Peyer's patch (tissue), 4 donors: ENCODE measurements at regions not wholly inside any gene's neighbourhood (a gene's known extent, or its start where the extent isn't known, plus 50 kb on each side); places are given as distances from the start of the nearest gene placed in this dataset.

Source experiments
- DNase-seq, 3 donors: peaks; one replicate each; pipeline ENCODE4 v3.0.0-alpha.2; 2017 to 2019
- H3K27ac ChIP-seq, 4 donors: fragments of 200-600 bp; sonication (generic); one replicate each; pipeline ENCODE4 v1.5.1; 2016 to 2019
- H3K27me3 ChIP-seq, 2 donors: fragments of 200-600 bp; sonication (generic); one replicate each; pipeline ENCODE4 v1.5.1; 2019
- H3K36me3 ChIP-seq, 3 donors: fragments of 200-600 bp; sonication (generic); one replicate each; pipeline ENCODE4 v1.5.1; 2016 to 2019
- H3K4me1 ChIP-seq, 4 donors: fragments of 200-600 bp; sonication (generic); one replicate each; pipeline ENCODE4 v1.5.1; 2016 to 2019
- H3K4me3 ChIP-seq, 4 donors: fragments of 200-600 bp; sonication (generic); 1 replicate in 3 of 4; 2 replicates in 1 of 4; pipeline ENCODE4 v1.5.1; 2016 to 2019; ENCODE audit warnings: mild to moderate bottlenecking in 1 of 4
- H3K9me3 ChIP-seq, 4 donors: fragments of 200-600 bp; sonication (generic); one replicate each; pipeline ENCODE4 v1.5.1; 2016 to 2019; ENCODE audit warnings: mild to moderate bottlenecking in 1 of 4
- POLR2A ChIP-seq, 2 donors: fragments of 450-650 bp; IDR thresholded peaks; one replicate each; pipeline ENCODE4 v1.5.1; 2017; ENCODE audit warnings: antibody characterized with exemption in 2 of 2, mild to moderate bottlenecking in 2 of 2, moderate library complexity in 2 of 2
- TF ChIP-seq, protein P1 (sequence below), 6 experiments: fragments of 450-650 bp in 4 of 6; fragments of 200-600 bp in 2 of 6; sonication (generic) in 1 of 6; IDR thresholded peaks; one replicate each; pipeline ENCODE4 v1.5.1; 2017 to 2019; ENCODE audit warnings: antibody characterized with exemption in 6 of 6, mild to moderate bottlenecking in 3 of 6, moderate library complexity in 1 of 6

DNA sequence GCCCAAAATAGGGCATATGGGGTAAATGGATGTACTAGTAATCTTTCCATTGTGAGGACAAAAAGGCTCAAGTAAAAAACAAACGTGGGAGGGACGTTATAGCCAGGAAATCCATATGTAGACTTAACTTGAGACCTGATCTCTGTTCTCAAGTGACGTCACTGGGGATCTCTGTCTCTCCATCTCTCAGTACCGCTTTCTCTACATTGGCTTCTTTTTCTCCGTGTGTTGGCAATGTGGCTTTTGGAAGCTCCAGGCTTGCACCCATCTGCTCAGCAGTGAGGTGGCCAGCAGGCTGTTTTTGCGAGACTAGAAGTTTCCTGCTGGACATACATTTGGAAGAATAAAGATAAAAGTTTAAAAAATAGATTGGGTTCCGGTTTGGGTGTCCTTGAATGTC lies 66.0 kb upstream of the NRXN3 start:
- TF ChIP-seq POLR2A (IDR thresholded peaks at IDR 0.05), result no peak
- TF ChIP-seq, protein P1, sequence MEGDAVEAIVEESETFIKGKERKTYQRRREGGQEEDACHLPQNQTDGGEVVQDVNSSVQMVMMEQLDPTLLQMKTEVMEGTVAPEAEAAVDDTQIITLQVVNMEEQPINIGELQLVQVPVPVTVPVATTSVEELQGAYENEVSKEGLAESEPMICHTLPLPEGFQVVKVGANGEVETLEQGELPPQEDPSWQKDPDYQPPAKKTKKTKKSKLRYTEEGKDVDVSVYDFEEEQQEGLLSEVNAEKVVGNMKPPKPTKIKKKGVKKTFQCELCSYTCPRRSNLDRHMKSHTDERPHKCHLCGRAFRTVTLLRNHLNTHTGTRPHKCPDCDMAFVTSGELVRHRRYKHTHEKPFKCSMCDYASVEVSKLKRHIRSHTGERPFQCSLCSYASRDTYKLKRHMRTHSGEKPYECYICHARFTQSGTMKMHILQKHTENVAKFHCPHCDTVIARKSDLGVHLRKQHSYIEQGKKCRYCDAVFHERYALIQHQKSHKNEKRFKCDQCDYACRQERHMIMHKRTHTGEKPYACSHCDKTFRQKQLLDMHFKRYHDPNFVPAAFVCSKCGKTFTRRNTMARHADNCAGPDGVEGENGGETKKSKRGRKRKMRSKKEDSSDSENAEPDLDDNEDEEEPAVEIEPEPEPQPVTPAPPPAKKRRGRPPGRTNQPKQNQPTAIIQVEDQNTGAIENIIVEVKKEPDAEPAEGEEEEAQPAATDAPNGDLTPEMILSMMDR (IDR thresholded peaks at IDR 0.05), result no peak
- Histone ChIP-seq H3K4me1 (no peaks in the 10 kb centered on the region), H3K9me3 (no peaks in the 10 kb centered on the region), H3K36me3 (no peaks in the 10 kb centered on the region), H3K4me3 (no peak overlapping the region), H3K27ac (no peak overlapping the region), H3K27me3 (no peaks in the 10 kb centered on the region)
- DNase-seq, result no peak

DNA sequence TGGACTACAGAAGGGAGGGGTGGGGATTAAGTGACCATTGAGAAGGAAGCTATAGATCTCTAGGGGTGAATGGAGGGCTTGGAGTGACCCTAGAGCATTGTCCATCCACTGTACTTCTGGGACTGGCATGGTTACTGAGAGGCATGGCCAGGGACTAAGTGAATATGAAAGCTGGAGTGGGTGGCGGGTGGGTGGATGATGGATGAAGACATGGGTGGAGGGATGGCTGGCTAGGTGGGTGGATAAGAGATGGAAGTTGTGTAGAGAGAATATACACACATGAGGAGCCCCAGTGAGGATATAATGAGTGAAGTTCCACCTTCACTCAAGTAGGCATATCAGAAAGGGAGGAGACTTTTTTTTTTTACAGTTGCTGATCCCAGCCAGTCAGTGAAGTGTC lies 65.5 kb upstream of the NRXN3 start:
- no peak overlapping the region for H3K27ac ChIP-seq
- no peaks in the 10 kb centered on the region for H3K9me3 ChIP-seq
- DNase-seq, result no peak
- no peaks in the 10 kb centered on the region for H3K36me3 ChIP-seq
- no peaks in the 10 kb centered on the region for H3K4me1 ChIP-seq
- no peak overlapping the region for H3K4me3 ChIP-seq
- no peaks in the 10 kb centered on the region for H3K27me3 ChIP-seq
- no peak for TF ChIP-seq POLR2A (IDR thresholded peaks at IDR 0.05)
- TF ChIP-seq, protein P1 (IDR thresholded peaks at IDR 0.05), result no peak

DNA sequence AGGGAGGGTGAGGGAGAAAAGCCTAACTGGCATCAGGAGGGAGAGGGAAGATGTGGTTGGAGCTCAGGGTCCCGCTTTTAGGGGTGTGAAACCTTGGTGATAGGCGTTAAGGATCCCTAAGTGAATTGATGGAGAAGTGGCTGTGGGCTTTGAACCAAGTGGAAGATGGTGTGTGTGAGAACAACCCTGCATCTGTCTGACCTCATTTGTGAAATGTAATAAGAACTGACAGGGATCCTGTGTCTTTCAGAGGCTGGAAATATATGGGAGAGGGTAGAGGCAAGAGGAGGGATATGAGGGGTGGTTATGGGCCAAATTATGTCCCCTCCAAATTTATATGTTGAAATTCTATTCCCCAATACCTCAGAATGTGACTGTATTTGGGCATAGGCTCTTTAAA lies 63.8 kb upstream of the NRXN3 start:
- no peaks in the 10 kb centered on the region for H3K4me1 ChIP-seq
- no peak for DNase-seq
- no peaks in the 10 kb centered on the region for H3K27me3 ChIP-seq
- TF ChIP-seq, protein P1 (IDR thresholded peaks at IDR 0.05), result no peak
- no peak for TF ChIP-seq POLR2A (IDR thresholded peaks at IDR 0.05)
- no peak overlapping the region for H3K27ac ChIP-seq
- no peak overlapping the region for H3K4me3 ChIP-seq
- H3K36me3 ChIP-seq, result no peaks in the 10 kb centered on the region
- no peaks in the 10 kb centered on the region for H3K9me3 ChIP-seq

DNA sequence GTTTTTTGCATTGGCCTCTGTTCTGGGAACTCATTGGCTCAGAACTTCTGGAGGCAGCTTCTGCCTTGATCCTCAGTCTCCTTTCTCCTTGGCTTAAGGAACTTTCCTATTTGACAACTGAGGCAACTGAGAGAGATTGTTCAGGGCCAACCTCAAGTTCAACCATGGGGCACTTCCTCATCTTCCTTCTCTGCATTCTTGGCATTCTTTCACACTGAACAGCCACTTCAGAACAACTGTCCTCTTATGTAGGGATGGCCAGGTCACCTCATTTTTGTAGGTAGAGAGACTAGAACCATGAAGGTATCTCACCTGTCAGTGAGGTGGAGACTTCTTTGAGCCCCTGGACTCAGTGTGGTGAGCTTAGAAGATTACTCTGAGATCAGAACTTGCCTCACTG lies 63.0 kb upstream of the NRXN3 start:
- no peak overlapping the region for H3K4me3 ChIP-seq
- no peak for DNase-seq
- H3K36me3 ChIP-seq, result no peaks in the 10 kb centered on the region
- no peak overlapping the region for H3K27ac ChIP-seq
- H3K27me3 ChIP-seq, result no peaks in the 10 kb centered on the region
- no peaks in the 10 kb centered on the region for H3K4me1 ChIP-seq
- no peaks in the 10 kb centered on the region for H3K9me3 ChIP-seq
- TF ChIP-seq POLR2A (IDR thresholded peaks at IDR 0.05), result no peak
- TF ChIP-seq, protein P1 (IDR thresholded peaks at IDR 0.05), result no peak

DNA sequence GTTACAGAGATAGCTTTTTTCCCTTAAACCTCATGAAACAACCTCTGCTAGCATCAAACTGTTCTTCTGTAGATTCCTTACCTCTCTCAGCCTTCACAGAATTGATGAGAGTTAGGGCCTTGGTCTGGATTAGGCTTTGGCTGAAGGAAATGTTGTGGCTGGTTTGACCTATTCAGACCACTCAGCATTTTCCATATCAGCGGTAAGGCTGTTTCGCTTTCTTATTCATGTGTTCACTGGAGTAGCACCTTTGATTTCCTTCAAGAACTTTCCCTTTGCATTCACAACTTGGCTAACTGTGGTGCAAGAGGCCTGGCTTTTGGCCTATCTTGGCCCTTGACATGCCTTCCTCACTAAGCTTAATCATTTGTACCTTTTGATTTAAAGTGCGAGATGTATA lies 50.7 kb upstream of the NRXN3 start:
- Histone ChIP-seq H3K9me3 (no peaks in the 10 kb centered on the region), H3K4me1 (no peaks in the 10 kb centered on the region), H3K4me3 (no peak overlapping the region), H3K27ac (no peak overlapping the region), H3K36me3 (no peaks in the 10 kb centered on the region), H3K27me3 (no peaks in the 10 kb centered on the region)
- no peak for DNase-seq
- TF ChIP-seq, protein P1 (IDR thresholded peaks at IDR 0.05), result no peak
- TF ChIP-seq POLR2A (IDR thresholded peaks at IDR 0.05), result no peak
